ENCODE measurements at regions not wholly inside any gene's neighbourhood (a gene's known extent, or its start where the extent isn't known, plus 50 kb on each side); places are given as distances from the start of the nearest gene placed in this dataset.

DNA sequence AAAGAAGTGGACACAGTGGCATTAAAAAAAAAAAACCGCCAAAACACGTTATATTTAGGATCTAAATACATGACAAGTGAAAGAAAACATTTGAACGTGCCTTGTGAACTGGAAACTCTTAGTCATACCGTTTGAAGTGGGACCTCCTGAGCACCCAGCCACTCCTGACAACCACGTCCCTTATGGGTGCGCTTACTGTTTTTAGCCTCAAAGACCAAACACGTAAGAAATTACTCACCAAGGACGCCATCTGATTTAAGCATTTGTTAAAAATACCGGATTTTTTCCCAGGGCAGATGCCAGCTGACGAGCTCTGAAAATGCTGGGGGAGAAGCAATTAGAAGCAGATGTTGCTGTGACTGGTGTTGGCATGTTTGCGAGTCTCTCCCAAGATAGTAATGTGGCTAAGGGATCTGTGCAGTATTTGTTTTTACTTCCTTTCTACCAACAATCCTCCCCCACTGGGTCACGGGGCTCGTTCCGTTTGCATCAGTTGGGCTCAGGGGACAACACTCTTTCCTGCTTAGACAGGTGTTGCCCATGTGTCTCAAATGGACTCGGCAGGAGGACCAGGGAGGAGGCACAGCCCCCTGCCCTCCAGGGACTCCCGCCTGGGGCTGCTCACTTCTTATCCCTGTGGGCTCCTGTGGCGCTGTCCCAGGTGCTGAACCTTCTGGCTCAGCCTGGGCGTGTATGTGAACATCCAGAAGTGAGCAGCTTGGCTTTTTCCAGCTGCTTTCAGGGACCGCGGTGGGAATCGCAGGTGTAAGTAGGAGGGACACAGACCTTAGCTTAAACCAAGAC is 101.0 kb downstream of the BEGAIN start:
- Histone ChIP-seq H3K9me3 (no peaks in the 10 kb centered on the region), H3K27me3 (no peaks in the 10 kb centered on the region), H3K27ac (no peak overlapping the region), H3K36me3 (no peaks in the 10 kb centered on the region), H3K4me3 (no peak overlapping the region), H3K4me1 (no peaks in the 10 kb centered on the region)
- 45% methylated on average over 21 of the region's 21 CpGs for WGBS
- DNase-seq (ENCODE audit: low spot score in 2 of 2): no peak
- TF ChIP-seq EP300 (IDR thresholded peaks at IDR 0.05) (no peak), POLR2AphosphoS5 (IDR thresholded peaks at IDR 0.05) (no peak), POLR2A (IDR thresholded peaks at IDR 0.05) (no peak)
- TF ChIP-seq, protein P1, sequence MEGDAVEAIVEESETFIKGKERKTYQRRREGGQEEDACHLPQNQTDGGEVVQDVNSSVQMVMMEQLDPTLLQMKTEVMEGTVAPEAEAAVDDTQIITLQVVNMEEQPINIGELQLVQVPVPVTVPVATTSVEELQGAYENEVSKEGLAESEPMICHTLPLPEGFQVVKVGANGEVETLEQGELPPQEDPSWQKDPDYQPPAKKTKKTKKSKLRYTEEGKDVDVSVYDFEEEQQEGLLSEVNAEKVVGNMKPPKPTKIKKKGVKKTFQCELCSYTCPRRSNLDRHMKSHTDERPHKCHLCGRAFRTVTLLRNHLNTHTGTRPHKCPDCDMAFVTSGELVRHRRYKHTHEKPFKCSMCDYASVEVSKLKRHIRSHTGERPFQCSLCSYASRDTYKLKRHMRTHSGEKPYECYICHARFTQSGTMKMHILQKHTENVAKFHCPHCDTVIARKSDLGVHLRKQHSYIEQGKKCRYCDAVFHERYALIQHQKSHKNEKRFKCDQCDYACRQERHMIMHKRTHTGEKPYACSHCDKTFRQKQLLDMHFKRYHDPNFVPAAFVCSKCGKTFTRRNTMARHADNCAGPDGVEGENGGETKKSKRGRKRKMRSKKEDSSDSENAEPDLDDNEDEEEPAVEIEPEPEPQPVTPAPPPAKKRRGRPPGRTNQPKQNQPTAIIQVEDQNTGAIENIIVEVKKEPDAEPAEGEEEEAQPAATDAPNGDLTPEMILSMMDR (IDR thresholded peaks at IDR 0.05): no peak
